Activated naive CD8-positive, alpha-beta T cell treated with anti-CD3 and anti-CD28 coated beads, Interleukin-2, amount 50 U/mL, for 24 hours (primary cell): ENCODE measurements at regions not wholly inside any gene's neighbourhood (a gene's known extent, or its start where the extent isn't known, plus 50 kb on each side); places are given as distances from the start of the nearest gene placed in this dataset.
"Not testable (repeated sequence)": the region's sequence is repeated elsewhere in the genome, so short reads cannot be mapped to it uniquely, and the experiment has no call there.

Source experiments
- ATAC-seq: fragments of 150-1000 bp; cut with Tn5 transposase; one replicate; pipeline ENCODE4 v1.10.0; 2021
- DNase-seq: peaks from one replicate; pipeline ENCODE4 v3.0.0; 2021
- H3K27ac Mint-ChIP-seq: one replicate; pipeline ENCODE4 v1.8.0; 2021; ENCODE audit warnings: mild to moderate bottlenecking, mixed read lengths
- H3K27me3 Mint-ChIP-seq: one replicate; pipeline ENCODE4 v1.8.0; 2021; ENCODE audit warnings: mixed read lengths
- H3K36me3 Mint-ChIP-seq: one replicate; pipeline ENCODE4 v1.8.0; 2021; ENCODE audit warnings: low read depth, mixed read lengths
- H3K4me1 Mint-ChIP-seq: one replicate; pipeline ENCODE4 v1.8.0; 2021; ENCODE audit warnings: mixed read lengths
- H3K4me3 Mint-ChIP-seq: one replicate; pipeline ENCODE4 v1.8.0; 2021; ENCODE audit warnings: mild to moderate bottlenecking, moderate library complexity, mixed read lengths
- H3K9me3 Mint-ChIP-seq: one replicate; pipeline ENCODE4 v1.8.0; 2021; ENCODE audit warnings: mixed read lengths

GRCh38 chr14:30413184-30413583 lies 145.8 kb upstream of the G2E3 start:
- not testable (repeated sequence) for DNase-seq, H3K27me3 Mint-ChIP-seq, H3K36me3 Mint-ChIP-seq, H3K4me3 Mint-ChIP-seq, H3K4me1 Mint-ChIP-seq, ATAC-seq, H3K27ac Mint-ChIP-seq, H3K9me3 Mint-ChIP-seq

GRCh38 chr14:30417121-30417520 lies 141.8 kb upstream of the G2E3 start:
- H3K36me3 Mint-ChIP-seq, result no peaks in the 10 kb centered on the region
- H3K9me3 Mint-ChIP-seq, result no peaks in the 10 kb centered on the region
- no peaks in the 10 kb centered on the region for H3K4me1 Mint-ChIP-seq
- DNase-seq, result no peak
- ATAC-seq, result no peak
- H3K27me3 Mint-ChIP-seq, result peaks cover 5% of the 10 kb centered on the region
- no peak overlapping the region for H3K4me3 Mint-ChIP-seq
- H3K27ac Mint-ChIP-seq, result no peak overlapping the region

- Mint-ChIP-seq H3K4me3 (no peak overlapping the region), H3K4me1 (no peaks in the 10 kb centered on the region), H3K27ac (no peak overlapping the region), H3K9me3 (no peaks in the 10 kb centered on the region), H3K27me3 (peaks cover 5% of the 10 kb centered on the region), H3K36me3 (no peaks in the 10 kb centered on the region)
- DNase-seq, result no peak
- no peak for ATAC-seq
Observed at GRCh38 chr14:30417999-30418398, 141.0 kb upstream of the G2E3 start.

GRCh38 chr14:30419037-30419436 lies 139.9 kb upstream of the G2E3 start:
- Mint-ChIP-seq H3K36me3 (no peaks in the 10 kb centered on the region), H3K27me3 (peaks cover 9% of the 10 kb centered on the region), H3K4me3 (no peak overlapping the region), H3K27ac (no peak overlapping the region), H3K9me3 (no peaks in the 10 kb centered on the region), H3K4me1 (no peaks in the 10 kb centered on the region)
- no peak for ATAC-seq
- no peak for DNase-seq

- Mint-ChIP-seq H3K9me3 (no peaks in the 10 kb centered on the region), H3K27ac (no peak overlapping the region), H3K4me3 (no peak overlapping the region), H3K36me3 (no peaks in the 10 kb centered on the region), H3K4me1 (no peaks in the 10 kb centered on the region), H3K27me3 (peaks cover 9% of the 10 kb centered on the region)
- DNase-seq (no peak), ATAC-seq (no peak)
Observed at GRCh38 chr14:30420515-30420914, 138.4 kb upstream of the G2E3 start.

- no peaks in the 10 kb centered on the region for H3K36me3 Mint-ChIP-seq
- H3K27me3 Mint-ChIP-seq, result peaks cover 8% of the 10 kb centered on the region
- no peaks in the 10 kb centered on the region for H3K9me3 Mint-ChIP-seq
- ATAC-seq (no peak), DNase-seq (no peak)
- H3K4me1 Mint-ChIP-seq, result no peaks in the 10 kb centered on the region
- H3K27ac Mint-ChIP-seq, result no peak overlapping the region
- no peak overlapping the region for H3K4me3 Mint-ChIP-seq
Observed at GRCh38 chr14:30426463-30426862, 132.5 kb upstream of the G2E3 start.

- ATAC-seq, result no peak
- H3K9me3 Mint-ChIP-seq, result no peaks in the 10 kb centered on the region
- no peak for DNase-seq
- no peaks in the 10 kb centered on the region for H3K4me1 Mint-ChIP-seq
- H3K27ac Mint-ChIP-seq, result no peak overlapping the region
- no peak overlapping the region for H3K4me3 Mint-ChIP-seq
- H3K36me3 Mint-ChIP-seq, result no peaks in the 10 kb centered on the region
- H3K27me3 Mint-ChIP-seq, result peaks cover 8% of the 10 kb centered on the region
Observed at GRCh38 chr14:30427401-30427800, 131.6 kb upstream of the G2E3 start.

- Mint-ChIP-seq H3K27me3 (peaks cover 8% of the 10 kb centered on the region), H3K36me3 (no peaks in the 10 kb centered on the region)
- no peak for ATAC-seq
Observed at GRCh38 chr14:30427846-30428245, 131.1 kb upstream of the G2E3 start.

GRCh38 chr14:30431552-30431951 lies 127.4 kb upstream of the G2E3 start:
- DNase-seq (no peak), ATAC-seq (no peak)
- Mint-ChIP-seq H3K4me1 (no peaks in the 10 kb centered on the region), H3K9me3 (no peaks in the 10 kb centered on the region), H3K27ac (no peak overlapping the region), H3K4me3 (no peak overlapping the region), H3K27me3 (peaks cover 3% of the 10 kb centered on the region), H3K36me3 (no peaks in the 10 kb centered on the region)

More at GRCh38 chr14:30427846-30428245, 131.1 kb upstream of the G2E3 start:
- Mint-ChIP-seq H3K4me3 (no peak overlapping the region), H3K9me3 (no peaks in the 10 kb centered on the region), H3K4me1 (no peaks in the 10 kb centered on the region), H3K27ac (no peak overlapping the region)
- DNase-seq, result no peak

GRCh38 chr14:30440961-30441360 lies 118.0 kb upstream of the G2E3 start:
- ATAC-seq (no peak), DNase-seq (no peak)
- H3K4me1 Mint-ChIP-seq, result no peaks in the 10 kb centered on the region
- H3K9me3 Mint-ChIP-seq, result no peaks in the 10 kb centered on the region
- no peak overlapping the region for H3K4me3 Mint-ChIP-seq
- H3K36me3 Mint-ChIP-seq, result no peaks in the 10 kb centered on the region
- no peak overlapping the region for H3K27ac Mint-ChIP-seq
- H3K27me3 Mint-ChIP-seq, result no peaks in the 10 kb centered on the region

- Mint-ChIP-seq H3K27ac (no peak overlapping the region), H3K4me1 (no peaks in the 10 kb centered on the region), H3K4me3 (no peak overlapping the region), H3K9me3 (no peaks in the 10 kb centered on the region), H3K27me3 (no peaks in the 10 kb centered on the region), H3K36me3 (no peaks in the 10 kb centered on the region)
- DNase-seq, result no peak
- no peak for ATAC-seq
Observed at GRCh38 chr14:30443368-30444007, 115.5 kb upstream of the G2E3 start.

GRCh38 chr14:30444451-30444850 lies 114.5 kb upstream of the G2E3 start:
- Mint-ChIP-seq H3K4me1 (no peaks in the 10 kb centered on the region), H3K9me3 (no peaks in the 10 kb centered on the region), H3K27me3 (no peaks in the 10 kb centered on the region), H3K4me3 (no peak overlapping the region), H3K27ac (no peak overlapping the region), H3K36me3 (no peaks in the 10 kb centered on the region)
- ATAC-seq, result no peak
- DNase-seq, result no peak

GRCh38 chr14:30445011-30445793 lies 113.8 kb upstream of the G2E3 start:
- no peak overlapping the region for H3K27ac Mint-ChIP-seq
- ATAC-seq, result no peak
- no peaks in the 10 kb centered on the region for H3K9me3 Mint-ChIP-seq
- no peak overlapping the region for H3K4me3 Mint-ChIP-seq
- no peaks in the 10 kb centered on the region for H3K27me3 Mint-ChIP-seq
- no peaks in the 10 kb centered on the region for H3K36me3 Mint-ChIP-seq
- no peak for DNase-seq
- no peaks in the 10 kb centered on the region for H3K4me1 Mint-ChIP-seq

- H3K36me3 Mint-ChIP-seq, result no peaks in the 10 kb centered on the region
- H3K4me1 Mint-ChIP-seq, result no peaks in the 10 kb centered on the region
- no peaks in the 10 kb centered on the region for H3K9me3 Mint-ChIP-seq
- H3K4me3 Mint-ChIP-seq, result no peak overlapping the region
- DNase-seq, result no peak
- H3K27ac Mint-ChIP-seq, result no peak overlapping the region
- no peak for ATAC-seq
- H3K27me3 Mint-ChIP-seq, result no peaks in the 10 kb centered on the region
Observed at GRCh38 chr14:30445852-30446251, 113.1 kb upstream of the G2E3 start.

GRCh38 chr14:30450631-30451545 lies 108.1 kb upstream of the G2E3 start:
- DNase-seq (no peak), ATAC-seq (no peak)
- H3K4me3 Mint-ChIP-seq, result no peak overlapping the region
- no peaks in the 10 kb centered on the region for H3K27me3 Mint-ChIP-seq
- no peaks in the 10 kb centered on the region for H3K4me1 Mint-ChIP-seq
- H3K36me3 Mint-ChIP-seq, result no peaks in the 10 kb centered on the region
- H3K27ac Mint-ChIP-seq, result no peak overlapping the region
- no peaks in the 10 kb centered on the region for H3K9me3 Mint-ChIP-seq
